T47D (cell line): ENCODE measurements at regions not wholly inside any gene's neighbourhood (a gene's known extent, or its start where the extent isn't known, plus 50 kb on each side); places are given as distances from the start of the nearest gene placed in this dataset.

Experiments
- DNase-seq, 2 experiments: peaks; one replicate each; pipeline versions ENCODE4 v3.0.0 to v3.0.0-alpha.2; 2011 to 2012; ENCODE audit warnings: low read depth in 1 of 2, low spot score in 1 of 2
- JUND ChIP-seq: IDR thresholded peaks from 2 replicates; pipeline ENCODE4 v1.6.1; 2012; ENCODE audit warnings: low read depth
- in situ Hi-C: cut with HindIII; loops from 2 replicates; pipeline ENCODE4 v1.10.0; 2016; ENCODE audit warnings: low sequenced_read_pairs, low pct_unique_long_range_greater_than_20kb

- DNase-seq = no peak
Measured at GRCh38 chr1:199279872-199280645, 641.2 kb downstream of the PTPRC start.

DNA sequence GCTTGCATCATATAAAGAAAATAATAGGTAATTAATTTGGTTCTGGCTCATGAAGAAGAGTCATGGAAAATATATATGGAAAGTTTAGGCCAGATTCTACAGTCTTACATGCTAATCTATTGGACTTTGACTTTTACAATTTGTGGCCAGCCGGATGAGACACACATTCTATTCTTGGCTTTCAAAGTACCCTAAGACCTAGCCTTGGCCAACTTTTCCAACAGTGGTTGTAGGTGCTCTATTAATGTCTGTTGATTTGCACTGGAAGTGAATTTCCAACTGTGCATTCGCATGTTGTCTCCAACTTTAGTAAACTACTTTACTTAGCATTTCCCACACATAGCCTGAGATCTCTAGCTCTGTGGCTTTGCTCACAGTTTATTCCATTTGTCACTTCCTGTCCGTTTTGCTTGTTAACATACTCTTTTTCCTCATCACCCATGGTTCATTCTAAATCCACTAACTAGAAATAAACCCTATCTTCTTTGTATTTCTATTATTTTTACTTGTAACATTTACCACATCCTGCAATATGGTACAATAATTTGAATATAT lies 644.0 kb downstream of the PTPRC start:
- no peak for DNase-seq
- no peak for TF ChIP-seq JUND
- in situ Hi-C loops = no loop called here

More at GRCh38 chr1:199279872-199280645, 641.2 kb downstream of the PTPRC start:
- TF ChIP-seq JUND = no peak
- in situ Hi-C loops = no loop called here

DNA sequence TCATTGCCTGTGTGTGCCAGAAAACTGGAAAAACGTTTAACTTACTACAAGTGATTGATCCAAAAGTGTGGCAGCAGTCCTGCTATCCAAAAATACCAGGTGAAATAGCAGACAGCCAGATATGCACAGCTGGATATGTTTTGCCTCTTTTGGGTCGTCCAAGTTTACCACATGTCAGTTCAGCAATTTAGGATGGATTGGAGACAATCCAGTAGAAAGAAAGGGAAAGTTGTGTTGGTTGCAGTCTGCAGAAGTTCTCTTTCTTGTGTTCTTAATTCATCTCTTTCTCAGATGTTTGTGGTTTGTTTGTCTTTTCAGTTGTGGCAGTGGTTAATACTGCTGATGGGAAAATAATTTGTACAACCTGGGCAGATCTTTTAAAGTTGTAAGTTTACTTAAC lies 645.0 kb downstream of the PTPRC start:
- DNase-seq = no peak
- no peak for TF ChIP-seq JUND
- in situ Hi-C loops = no loop called here

DNA sequence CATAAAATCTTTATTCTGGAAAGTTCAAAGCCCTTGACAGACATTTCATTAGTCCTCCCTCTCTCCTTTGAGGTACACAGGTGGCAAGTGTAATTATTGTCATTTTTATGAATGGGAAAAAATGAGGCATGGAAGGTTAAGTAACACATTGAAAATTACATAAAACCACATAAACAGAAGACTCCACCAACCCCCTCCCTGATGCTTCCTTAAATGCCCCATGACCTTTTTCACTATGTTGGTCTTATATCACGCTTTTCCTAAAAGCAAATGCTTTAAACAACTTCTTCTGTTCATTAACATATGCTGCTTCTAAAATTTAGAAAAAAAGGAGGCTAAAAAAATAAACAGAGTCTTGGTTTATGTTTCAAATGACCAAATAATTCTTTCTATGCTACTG lies 648.4 kb downstream of the PTPRC start:
- in situ Hi-C loops = no loop called here
- TF ChIP-seq JUND = no peak
- no peak for DNase-seq

- no peak for DNase-seq
- no peak for TF ChIP-seq JUND
- in situ Hi-C loops = no loop called here
Measured at GRCh38 chr1:199287647-199288046, 648.8 kb downstream of the PTPRC start.

- no peak for TF ChIP-seq JUND
- in situ Hi-C loops = no loop called here
- DNase-seq = no peak
Measured at GRCh38 chr1:199290186-199290585, 651.3 kb downstream of the PTPRC start.

DNA sequence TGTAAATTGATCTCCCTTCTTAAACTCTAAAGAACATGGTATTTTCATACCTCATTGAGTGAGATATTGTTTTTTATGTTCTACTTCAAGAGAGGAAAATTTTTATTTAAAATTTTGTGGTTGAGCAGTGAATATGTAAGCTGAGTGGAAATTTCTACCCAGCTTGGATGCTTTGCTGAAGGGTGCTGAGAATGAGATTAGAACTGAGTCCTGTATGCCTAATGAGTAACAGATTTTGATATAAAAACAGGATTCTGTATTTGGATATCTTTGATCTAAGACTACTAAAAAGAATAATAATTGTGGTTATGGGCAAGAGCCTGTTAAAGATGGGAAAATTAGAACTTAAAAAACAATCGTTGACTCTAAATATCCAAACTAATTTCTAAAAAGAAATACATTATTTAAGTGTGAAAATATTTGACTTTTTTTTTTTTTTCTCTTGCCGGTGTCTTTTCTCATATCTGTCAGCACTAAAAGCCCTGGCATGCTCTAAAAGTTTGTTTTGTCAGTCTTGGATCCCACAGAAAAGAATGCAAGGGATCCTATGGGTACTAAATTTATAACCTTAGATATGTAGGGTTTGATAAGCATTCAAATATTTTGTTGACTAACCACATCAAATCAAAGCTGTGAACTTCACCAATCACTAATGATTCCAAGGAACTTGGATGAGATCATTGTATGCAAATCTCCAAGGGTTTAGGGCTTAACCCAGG lies 652.3 kb downstream of the PTPRC start:
- no peak for DNase-seq
- no peak for TF ChIP-seq JUND
- in situ Hi-C loops = no loop called here

DNA sequence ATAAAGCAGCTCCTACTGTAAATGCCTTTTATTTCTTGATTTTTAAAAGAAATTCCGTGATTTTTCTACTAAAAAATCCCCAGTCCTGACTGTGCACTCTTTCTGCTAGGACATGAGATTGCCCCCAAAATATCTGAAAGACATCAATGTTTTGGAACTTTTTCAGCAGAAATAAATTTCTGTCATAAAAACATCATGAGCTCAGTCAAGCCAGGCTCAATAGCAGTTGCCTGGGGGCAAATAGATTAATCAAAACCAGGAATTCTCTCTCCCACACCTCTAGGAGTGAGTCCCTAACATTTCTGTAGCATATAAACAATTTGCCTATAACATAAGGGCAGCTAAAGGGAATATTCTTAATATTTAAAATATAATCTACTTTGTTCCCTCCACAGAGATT lies 654.1 kb downstream of the PTPRC start:
- no peak for DNase-seq
- in situ Hi-C loops = no loop called here

GRCh38 chr1:199295107-199295506 lies 656.3 kb downstream of the PTPRC start:
- TF ChIP-seq JUND = no peak
- in situ Hi-C loops = no loop called here
- no peak for DNase-seq

More for the DNA sequence above, 654.1 kb downstream of the PTPRC start:
- TF ChIP-seq JUND = no peak

DNA sequence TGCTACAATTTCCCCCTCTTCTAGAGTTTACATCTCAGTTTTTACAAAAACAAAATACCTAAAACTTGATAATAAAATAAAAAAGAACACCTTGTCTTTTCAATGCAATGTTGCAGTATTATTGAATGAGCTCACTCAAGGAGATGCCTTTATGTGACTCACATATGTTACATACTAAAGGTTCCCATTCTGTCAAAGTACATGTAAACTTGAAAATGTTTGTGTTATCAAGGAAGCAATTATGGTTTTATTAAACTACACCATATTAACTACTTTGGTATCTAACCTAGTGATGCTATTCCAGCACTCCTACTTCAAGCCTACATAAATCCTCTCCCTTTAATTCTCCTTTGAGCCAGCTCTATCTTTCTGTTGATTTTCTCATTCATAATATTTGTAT lies 658.3 kb downstream of the PTPRC start:
- no peak for TF ChIP-seq JUND
- DNase-seq = no peak
- in situ Hi-C loops = no loop called here

DNA sequence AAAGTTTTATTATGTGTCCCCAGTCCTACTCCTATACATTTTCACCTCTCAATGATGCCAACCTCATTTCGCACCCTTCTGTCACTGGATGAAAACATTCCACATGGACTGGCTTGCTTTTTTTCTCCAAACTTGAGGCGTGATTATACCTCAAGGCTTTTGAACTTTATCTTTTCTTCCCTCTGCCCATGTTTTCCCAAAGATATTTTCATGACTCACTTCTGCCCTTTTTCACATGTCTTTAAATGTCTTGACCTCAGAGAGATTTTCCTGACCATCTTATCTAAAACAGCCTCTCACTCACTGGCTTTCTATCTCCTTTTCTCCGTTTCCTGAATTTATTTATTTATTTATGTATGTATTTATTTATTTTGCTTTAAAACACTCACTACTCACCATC lies 659.0 kb downstream of the PTPRC start:
- in situ Hi-C loops = no loop called here
- TF ChIP-seq JUND = no peak
- no peak for DNase-seq

DNA sequence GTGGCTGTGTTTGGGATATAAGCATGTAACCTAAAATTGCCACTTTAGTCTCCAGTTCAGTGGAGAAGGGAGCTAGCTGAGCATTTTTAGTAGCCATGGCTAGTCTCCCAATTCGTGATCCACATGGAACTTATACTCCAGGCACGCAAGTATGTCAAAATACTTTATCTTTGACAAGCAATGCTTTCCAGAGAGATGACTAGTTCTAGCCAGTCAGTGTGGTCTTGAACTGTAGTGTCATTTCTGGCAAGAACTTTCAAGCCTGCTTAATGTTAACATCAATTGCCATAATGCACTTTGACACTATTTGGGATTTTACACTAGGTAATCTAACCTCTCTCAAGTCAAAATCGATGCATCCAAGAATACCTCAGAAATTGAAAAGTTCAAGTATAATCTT lies 660.0 kb downstream of the PTPRC start:
- DNase-seq = no peak
- in situ Hi-C loops = no loop called here
- TF ChIP-seq JUND = no peak
